G401.6 (cell line): ENCODE measurements at regions not wholly inside any gene's neighbourhood (a gene's known extent, or its start where the extent isn't known, plus 50 kb on each side); places are given as distances from the start of the nearest gene placed in this dataset.

Experiments used
- FAIRE-seq: peaks from 2 replicates; lab custom pipeline; 2012; peaks lifted over from hg19 to GRCh38; lab: Jason Lieb, UNC

DNA sequence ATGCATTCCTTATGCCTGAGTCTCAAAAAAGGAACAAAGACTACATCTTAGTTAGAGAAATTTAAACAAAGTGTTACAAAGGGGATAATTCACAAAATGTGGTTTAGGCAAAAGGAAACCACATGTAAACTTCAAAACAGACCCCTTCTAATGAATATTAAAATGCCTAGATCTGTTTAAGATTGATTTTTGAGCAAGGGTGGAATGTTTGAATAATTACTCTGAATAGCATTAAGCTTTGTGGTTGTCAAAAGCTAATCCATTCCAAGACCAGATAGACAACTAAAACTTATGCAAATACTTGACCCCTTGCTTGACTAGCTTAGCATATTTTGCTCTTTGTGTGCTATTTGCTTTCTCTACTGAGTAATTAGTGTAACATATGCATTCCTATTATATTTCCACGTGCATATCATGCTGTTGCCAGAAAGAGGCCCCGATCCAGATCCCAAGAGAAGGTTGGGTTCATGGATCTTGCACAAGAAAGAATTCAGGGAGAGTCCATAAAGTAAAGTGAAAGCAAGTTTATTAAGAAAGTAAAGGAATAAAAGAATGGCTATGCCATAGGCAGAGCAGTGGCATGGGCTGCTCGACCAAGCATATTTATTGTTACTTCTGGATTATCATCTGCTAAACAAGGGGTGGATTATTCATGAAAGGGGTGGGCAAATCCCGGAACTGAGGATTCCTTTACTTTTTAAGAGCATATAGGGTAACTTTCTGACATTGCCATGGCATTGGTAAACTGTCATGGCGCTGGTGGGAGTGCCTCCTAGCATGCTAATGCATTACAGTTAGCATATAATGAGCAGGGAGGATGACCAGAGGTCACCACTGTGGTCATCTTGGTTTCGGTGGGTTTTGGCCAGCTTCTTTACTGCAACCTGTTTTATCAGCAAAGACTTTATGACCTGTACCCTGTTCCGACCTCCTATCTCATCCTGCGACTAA, 1193.4 kb upstream of the EYS start:
- no peak for FAIRE-seq

DNA sequence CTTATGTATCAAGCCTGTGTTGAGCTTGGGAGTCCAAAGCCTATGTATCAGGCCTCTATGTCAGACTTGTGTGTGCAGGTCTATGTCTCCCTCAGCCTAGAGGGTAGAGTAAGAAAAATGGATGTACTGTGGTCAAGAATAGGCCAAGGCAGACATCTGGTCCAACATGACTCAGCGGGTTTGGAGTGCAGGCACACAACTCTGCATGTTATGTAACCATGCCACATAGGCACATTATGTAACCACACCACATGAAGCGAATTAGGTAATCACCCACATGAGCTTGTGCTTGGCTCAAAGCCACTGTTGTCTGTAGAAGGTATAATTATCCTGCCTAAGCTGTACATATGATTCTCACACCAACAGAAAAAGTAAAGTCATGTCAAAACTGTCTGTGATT, 1190.5 kb upstream of the EYS start:
- no peak for FAIRE-seq

DNA sequence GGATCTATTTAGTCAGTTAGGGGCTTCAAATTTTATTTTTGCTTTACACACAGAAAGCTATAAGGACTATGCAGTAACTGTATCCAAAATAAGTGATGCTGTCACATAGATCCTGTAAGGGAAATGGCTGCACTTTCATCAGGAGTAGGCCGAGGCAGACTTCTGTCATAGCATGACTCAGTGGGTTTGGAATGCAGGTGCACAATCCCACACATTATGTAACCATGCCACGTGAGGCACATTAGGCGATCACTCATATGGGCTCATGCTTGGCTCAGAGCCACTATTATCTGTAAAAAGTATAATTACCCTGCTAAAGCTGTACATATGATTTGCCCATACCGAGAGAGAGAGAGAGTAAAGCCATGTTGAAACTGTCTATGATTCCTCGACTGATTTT, 1189.4 kb upstream of the EYS start:
- no peak for FAIRE-seq

DNA sequence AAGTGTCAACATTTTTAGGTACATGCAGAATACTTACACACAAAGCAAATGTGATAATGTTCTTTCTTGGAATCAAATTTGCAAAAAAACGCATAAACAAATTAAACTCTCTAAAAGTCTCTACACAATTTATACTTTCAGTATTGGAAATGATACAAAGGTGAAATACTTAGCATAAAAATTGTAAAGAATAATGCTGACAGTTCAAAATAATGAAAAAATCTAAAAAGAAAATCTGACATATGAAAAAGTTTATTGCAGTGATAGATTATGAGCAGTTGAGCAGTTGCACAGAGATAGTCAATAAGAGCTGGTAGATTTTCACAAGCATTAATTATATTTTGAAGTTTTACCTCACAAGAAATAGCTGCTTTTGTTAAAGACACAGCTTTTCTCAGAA, 1176.4 kb upstream of the EYS start:
- no peak for FAIRE-seq

DNA sequence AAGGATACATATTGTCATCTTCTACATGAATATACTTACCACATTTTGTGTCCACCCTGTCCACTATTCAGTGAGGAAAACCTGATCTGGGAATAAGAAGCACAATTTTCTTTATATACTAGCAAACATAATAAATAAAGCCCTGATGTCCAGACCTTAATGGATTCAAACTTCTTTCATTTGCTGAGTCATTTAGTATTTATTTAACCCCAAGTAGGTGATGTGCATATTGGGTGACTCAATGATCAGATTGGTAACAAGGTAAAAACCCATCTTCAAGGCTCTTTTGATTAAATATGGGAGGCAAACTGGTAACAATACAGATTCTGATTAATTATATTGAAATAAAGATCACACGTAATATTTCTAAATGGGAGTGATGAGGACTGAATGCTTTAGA, 1159.8 kb upstream of the EYS start:
- FAIRE-seq = no peak

DNA sequence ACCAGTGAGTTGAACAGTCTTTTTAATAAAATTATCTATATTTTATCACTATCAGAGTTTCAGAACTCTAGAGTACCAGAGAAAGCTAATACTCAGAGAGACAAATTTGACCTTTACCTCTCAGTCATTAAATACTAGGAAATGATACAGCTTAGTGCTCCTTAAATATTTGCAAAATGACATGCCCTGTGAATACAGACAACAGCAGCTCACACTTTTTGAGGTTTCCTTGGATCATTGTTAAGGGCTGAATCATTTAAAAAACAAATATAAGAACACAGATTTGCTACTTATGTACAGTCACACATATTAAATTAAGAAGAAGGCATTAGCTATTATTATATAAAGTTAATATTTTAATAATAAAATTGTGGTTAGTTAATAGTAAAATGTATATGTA, 1158.7 kb upstream of the EYS start:
- FAIRE-seq = no peak

DNA sequence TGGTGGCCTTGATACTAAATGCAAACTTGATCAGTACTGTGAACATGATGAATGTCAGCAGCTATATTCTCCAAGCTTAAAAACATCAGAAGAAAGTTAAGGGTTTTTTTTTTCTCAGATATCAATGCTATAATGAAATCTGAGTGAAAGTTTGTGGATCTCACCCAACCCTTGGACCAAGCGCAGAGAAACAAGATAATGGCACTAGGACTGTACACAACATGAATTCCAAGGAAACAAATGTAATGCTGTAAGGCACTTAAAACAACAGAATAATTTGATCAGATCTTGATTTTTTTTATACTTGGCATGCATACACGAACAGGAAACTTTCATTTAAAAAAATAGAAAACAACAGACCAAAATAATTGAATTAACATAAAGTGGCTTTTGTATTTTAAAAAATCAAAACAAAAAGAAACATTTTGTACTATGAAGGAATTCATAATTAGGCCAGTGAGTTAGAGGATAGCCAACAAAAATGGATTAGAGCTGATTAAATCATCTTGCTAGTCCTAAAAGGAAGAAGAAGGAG, 1154.0 kb upstream of the EYS start:
- FAIRE-seq = no peak

DNA sequence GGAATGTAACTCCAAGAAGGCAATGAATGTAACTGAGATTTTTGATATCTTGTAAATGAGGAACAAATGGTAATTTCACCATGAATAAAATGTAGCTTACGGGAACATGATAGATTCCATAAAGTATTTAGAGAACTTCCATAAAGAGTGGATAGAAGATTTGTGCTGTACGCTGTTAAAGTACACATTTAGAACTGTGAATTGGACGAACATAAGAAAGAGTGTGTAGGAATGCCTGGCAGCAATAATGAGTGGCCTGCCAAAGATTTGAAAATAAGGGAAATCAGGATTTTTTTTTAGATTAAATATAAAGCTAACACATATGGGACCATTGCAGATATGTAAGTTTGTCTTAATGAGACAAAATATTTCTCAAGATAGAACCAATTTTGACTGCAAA, 1153.3 kb upstream of the EYS start:
- no peak for FAIRE-seq

DNA sequence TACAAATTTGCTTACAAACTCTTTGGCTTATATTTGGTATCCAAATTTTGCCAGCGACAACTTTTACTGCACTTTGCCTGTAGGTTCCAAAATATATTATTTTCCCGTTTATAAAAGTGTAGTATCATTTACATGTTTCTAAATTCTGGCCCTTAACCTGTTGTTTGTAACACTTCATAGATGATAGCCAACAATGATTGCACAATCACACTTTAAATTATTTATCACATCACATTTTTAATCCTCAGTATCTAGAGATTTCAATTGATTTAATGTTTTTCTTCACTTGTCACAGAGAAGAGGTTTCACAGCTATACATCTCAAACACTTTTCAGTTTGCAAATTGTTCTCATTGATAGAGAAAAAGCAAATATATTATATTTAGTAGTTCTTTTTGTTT, 1151.2 kb upstream of the EYS start:
- no peak for FAIRE-seq

DNA sequence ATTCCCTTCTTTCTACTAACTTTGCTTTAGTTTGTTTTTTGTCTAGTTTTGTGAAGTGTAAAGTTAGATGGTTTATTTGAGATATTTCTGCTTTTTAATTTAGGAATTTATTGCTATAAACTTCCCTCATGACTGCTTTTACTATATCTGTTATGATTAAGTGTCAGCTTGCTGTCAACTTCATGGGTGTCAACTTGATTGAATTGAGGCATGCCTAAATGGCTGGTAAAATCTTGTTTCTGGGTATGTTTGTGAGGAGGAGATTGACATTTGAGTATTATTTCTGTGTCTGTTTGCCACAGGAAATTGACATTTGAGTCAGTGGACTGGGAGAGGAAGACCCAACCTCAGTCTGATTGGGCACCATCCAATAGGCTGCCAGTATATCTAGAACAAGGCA, 1147.0 kb upstream of the EYS start:
- no peak for FAIRE-seq

DNA sequence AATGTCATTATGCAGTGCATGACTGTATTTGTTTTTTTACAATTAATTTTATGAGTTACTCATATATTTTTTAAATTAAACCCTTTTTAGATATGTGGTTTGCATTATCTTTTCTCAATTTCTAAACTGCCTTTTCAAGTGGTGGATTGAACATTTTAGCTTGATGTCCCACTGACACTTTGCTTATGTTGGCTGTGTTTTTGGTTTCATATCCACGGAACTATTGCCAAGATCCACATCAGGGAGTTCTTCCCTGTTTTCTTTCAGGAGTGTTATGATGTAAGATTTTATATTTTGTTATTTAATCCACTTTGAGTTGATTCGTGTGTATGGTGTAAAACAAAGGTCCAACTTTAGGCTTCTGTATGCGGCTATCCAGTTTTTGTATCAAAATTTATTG, 1144.9 kb upstream of the EYS start:
- FAIRE-seq = no peak

DNA sequence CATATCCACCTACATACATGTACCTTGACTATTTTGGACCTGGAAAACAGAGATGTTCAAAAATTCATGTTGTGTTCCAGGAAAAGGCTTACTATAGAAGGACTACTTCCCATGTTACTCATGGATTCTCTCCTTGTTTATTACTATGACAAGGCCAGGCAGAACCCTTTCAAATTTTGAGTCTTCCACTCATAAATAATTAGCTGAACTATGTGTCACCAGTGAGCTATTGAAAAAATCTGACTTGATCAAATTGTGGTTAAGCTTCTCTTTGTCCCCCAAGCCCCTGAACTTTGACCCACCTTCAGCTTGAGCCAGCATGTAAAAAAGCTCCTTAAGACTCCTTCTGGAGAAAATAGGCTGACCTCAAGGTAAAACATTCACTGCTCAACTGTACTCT, 1142.8 kb upstream of the EYS start:
- no peak for FAIRE-seq

DNA sequence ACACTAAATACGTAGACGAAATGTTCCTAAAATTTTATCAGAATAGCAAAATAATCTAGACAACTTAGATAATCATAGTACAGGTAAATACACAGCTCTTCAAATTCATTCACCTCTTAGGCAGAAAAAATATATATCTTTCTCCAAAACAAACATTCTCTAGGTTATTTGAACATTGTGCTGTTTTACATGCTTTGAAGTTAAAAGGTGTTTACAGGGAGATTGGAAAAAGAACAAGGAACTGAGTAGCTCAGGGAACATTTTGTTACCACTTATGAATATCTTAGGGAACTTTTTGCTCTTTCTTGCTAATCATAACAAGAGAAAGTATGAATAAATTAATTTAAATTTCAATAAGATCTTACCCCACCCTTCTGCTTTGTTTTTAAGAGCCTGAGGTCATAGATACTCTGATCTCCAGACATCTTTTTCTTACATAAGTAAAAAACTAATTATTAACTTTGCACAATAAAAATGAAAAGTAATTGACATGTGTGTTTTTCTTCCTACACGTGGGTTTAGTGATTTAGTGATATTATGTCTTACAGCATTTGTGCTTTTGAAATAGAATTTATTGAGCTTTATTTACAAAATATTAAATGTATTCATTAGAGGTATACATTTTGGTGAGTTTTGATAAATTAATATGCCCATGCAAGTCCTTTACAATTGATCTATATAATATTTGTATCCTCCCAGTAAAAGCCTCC, 1141.4 kb upstream of the EYS start:
- no peak for FAIRE-seq

DNA sequence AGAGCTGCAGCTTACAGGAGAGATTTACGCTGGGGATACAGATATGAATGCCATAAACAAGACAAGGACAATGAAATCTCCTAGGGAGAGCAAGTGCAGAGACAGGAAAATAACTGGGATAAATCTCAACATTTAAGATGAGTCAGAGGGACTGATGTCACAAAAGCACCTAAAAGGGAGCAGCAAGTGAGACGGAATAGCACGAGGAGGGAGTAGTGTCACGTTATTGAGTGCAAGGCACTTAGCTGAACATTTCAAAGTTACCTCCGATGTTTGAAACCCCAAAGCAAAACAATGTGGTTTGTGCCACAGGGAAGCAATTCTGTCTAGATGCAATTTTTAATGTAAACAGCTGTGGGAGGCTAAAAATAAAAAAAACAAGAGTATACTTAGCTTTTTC, 1131.7 kb upstream of the EYS start:
- no peak for FAIRE-seq

DNA sequence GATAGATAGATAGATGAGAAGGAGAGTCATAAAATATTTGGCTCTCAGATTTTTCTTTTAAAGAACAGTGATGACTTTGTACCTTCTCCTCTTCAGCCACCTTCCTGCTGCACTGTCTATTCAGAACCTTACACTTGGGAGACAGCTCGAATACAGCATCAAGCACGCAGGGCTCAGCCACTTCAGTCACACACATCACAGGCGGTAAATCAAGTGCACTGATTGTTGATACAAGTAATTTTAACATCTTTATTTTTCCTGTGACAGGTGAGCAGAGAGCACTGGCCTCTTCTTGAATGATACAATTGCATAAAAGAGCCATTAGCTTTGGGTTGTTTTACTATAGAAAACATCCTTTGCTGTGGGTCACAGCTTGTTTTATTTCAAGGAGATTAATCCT, 1118.5 kb upstream of the EYS start:
- FAIRE-seq = no peak

DNA sequence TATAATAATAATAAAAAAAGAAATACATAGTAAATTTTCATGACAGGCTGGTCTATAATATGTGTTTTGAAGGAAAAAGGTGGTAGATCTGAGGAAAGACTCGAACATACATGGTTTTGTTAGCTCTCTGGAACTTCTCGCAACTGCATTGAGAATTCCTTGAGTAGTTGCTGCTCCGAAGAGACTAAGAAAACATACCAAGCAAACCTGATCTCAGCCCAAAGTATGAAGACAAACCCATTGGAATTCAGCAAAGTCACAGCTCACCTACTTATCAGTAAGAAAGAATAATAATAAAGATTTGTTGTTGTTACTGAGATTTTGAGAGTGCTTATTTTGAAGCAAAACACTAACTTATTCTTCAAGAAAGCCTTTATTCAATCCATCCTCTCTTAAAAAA, 1107.1 kb upstream of the EYS start:
- FAIRE-seq = no peak

DNA sequence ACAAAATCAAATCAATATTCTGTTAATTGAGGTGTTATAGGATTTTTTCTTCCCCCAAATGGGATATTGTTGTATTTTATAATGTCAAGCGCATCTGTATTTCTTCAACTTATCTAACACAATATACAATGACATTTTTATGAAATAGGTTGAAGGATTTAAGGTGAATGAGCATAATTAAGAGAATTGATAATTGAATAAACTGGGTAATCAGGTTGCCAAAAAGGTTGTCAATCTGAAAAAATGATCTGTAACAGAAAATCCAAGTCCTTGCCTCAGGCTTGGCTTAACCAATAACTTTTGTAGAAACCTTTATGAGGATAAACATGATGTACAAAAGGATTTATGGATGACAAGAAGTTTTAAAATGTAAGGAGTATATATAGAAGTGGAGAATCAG, 1101.7 kb upstream of the EYS start:
- FAIRE-seq = no peak

DNA sequence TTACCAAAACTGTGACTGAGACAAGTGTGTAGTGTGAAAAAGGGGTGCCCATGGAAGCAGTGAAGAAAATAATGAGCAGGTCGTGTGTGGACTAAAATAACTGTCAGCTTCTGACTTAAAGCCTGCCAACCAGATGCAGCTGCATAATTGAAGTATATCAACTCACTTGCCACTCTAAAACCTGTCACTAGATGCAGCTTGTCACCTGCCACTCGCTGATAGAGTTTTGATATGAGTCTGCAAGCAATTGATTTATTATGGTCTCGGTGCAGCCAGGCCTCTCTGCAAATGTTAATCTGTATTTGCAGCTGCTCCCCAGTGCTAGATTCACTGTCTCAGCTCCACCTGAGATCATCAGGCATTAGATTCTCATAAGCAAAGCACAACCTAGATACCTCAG, 1090.0 kb upstream of the EYS start:
- FAIRE-seq = no peak

DNA sequence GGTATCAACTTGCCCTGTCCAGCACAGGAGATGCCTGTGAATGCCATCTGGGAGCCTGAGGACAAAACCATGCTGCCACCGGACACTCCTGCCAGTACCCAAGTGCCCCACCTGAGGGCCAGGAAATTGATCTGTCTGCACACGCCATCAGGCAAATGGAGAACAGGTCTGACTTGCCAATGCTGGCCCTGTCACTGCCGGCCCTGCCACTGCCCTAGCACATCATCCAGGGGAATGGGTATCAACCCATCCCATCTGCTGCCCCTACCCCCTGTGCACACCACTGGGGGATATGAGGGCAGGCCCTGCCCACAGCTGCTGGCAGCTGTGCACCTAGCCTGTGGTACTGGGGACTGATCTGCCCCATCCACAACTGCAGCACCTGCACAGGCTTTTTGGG, 1081.6 kb upstream of the EYS start:
- FAIRE-seq = no peak

DNA sequence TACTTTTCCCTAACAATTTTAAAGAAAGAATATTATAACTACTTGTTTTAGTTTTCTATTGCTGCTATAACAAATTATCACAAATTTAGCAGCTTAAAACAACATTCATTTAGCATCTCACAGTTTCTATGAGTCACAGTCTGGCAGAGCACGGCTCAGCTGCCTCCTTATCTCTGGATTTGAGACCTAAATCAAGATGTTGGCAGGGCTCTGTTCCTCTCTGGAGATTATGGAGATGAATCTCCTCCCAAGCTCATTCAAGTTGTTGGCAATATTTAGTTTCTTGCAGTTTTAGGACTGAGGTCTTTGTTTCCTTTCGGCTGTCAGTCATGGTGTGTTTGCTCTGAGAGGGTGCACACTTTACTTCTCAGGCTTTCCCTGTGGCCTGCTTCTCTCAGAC, 1065.8 kb upstream of the EYS start:
- FAIRE-seq = no peak

DNA sequence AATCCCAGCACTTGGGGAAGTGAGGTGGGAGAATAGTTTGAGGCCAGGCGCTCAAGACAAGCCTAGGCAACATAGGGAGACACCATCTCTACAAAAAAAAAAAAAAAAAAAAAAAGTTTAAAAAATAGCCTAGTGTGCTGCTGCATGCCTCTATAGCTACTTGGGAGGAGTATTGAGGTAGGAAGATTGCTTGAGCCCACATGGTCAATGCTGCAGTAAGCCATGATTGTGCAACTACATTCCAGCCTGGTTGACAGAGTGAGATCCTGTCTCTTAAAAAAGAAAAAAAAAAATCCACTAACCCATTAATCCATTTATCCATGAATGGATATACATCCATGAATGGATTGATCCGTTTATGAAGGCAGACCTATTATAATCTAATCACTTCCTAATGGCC, 1064.6 kb upstream of the EYS start:
- FAIRE-seq = no peak

DNA sequence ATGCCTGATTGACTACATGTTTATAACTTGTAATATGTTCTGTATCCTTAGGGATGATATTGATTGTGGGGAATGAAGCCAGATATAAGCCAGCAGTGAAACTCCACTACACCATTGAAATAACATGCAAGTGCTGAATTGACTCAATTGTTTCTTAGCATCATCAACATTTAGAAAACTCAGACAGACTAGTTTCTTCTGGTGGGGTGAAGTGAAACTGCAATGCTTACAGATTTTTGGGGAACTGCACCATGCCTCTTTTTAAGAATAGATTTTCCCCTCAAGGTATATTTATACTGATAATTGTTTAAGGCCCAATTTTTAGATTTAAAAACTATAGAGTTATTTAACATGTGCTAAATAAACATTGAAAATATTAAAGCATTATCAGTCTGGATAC, 1044.6 kb upstream of the EYS start:
- no peak for FAIRE-seq

DNA sequence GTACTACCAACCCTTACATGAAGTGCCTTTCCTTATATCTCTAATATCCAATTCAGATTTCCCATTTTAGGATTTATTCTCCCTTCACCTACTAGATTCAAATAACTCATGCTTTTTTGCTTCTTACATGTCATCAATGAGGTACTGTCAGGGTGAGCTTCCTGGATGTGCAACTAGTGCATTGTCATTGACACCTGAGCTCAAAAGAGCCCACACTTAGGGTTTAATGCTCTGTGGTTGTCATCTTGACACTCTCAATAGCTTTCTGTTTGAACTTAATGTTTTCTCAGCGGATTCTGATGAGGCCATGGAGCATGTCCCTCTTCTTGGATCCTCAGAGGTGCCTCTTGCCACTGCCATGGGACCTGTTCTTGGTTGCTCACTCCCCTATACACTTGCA, 1033.3 kb upstream of the EYS start:
- no peak for FAIRE-seq
